ENCODE measurements at regions not wholly inside any gene's neighbourhood (a gene's known extent, or its start where the extent isn't known, plus 50 kb on each side); places are given as distances from the start of the nearest gene placed in this dataset.

- intact Hi-C loops (cut with micrococcal nuclease) = no loop called here
- no peak overlapping the region for H3K27ac Mint-ChIP-seq
- H3K27me3 Mint-ChIP-seq = no peaks in the 10 kb centered on the region
- H3K4me1 Mint-ChIP-seq (ENCODE audit: low read depth) = no peaks in the 10 kb centered on the region
- ChIA-PET CTCF (no interaction called here), POLR2A (no interaction called here)
- peaks cover 2% of the 10 kb centered on the region for H3K9me3 Mint-ChIP-seq
- TF ChIP-seq CTCF (IDR thresholded peaks at IDR 0.05) = no peak
- no peaks in the 10 kb centered on the region for H3K36me3 Mint-ChIP-seq (ENCODE audit: low read depth)
- H3K4me3 Mint-ChIP-seq = no peak overlapping the region
- DNase-seq = no peak
- no peak for ATAC-seq
These were observed 165.5 kb downstream of the MDFIC start for GRCh38 chr7:115087437-115087836.

GRCh38 chr7:115086146-115086841 is 164.4 kb downstream of the MDFIC start:
- intact Hi-C loops (cut with micrococcal nuclease) = no loop called here
- ATAC-seq (no peak), DNase-seq (no peak)
- POLR2A ChIA-PET = no interaction called here
- Mint-ChIP-seq H3K36me3 (ENCODE audit: low read depth) (no peaks in the 10 kb centered on the region), H3K4me1 (ENCODE audit: low read depth) (no peaks in the 10 kb centered on the region), H3K27ac (no peak overlapping the region), H3K27me3 (no peaks in the 10 kb centered on the region), H3K9me3 (peaks cover 2% of the 10 kb centered on the region), H3K4me3 (no peak overlapping the region)
- no peak for TF ChIP-seq CTCF (IDR thresholded peaks at IDR 0.05)
- CTCF ChIA-PET = no interaction called here

GRCh38 chr7:115085421-115085820 is 163.5 kb downstream of the MDFIC start:
- H3K36me3 Mint-ChIP-seq (ENCODE audit: low read depth) = no peaks in the 10 kb centered on the region
- H3K4me1 Mint-ChIP-seq (ENCODE audit: low read depth) = no peaks in the 10 kb centered on the region
- TF ChIP-seq CTCF (IDR thresholded peaks at IDR 0.05) = no peak
- no peak for DNase-seq
- no peaks in the 10 kb centered on the region for H3K27me3 Mint-ChIP-seq
- no peak overlapping the region for H3K4me3 Mint-ChIP-seq
- H3K27ac Mint-ChIP-seq = no peak overlapping the region
- no peak for ATAC-seq
- ChIA-PET CTCF (no interaction called here), POLR2A (no interaction called here)
- intact Hi-C loops (cut with micrococcal nuclease) = no loop called here
- peaks cover 2% of the 10 kb centered on the region for H3K9me3 Mint-ChIP-seq

- no peak overlapping the region for H3K27ac Mint-ChIP-seq
- no peaks in the 10 kb centered on the region for H3K4me1 Mint-ChIP-seq (ENCODE audit: low read depth)
- H3K27me3 Mint-ChIP-seq = no peaks in the 10 kb centered on the region
- no peak for TF ChIP-seq CTCF (IDR thresholded peaks at IDR 0.05)
- CTCF ChIA-PET = no interaction called here
- no peaks in the 10 kb centered on the region for H3K36me3 Mint-ChIP-seq (ENCODE audit: low read depth)
- POLR2A ChIA-PET = no interaction called here
- no peak for ATAC-seq
- intact Hi-C loops (cut with micrococcal nuclease) = no loop called here
- no peak overlapping the region for H3K4me3 Mint-ChIP-seq
- no peak for DNase-seq
- H3K9me3 Mint-ChIP-seq = peaks cover 2% of the 10 kb centered on the region
These were observed 162.0 kb downstream of the MDFIC start for GRCh38 chr7:115083935-115084334.

GRCh38 chr7:115081772-115082171 is 159.9 kb downstream of the MDFIC start:
- no peak overlapping the region for H3K27ac Mint-ChIP-seq
- no peaks in the 10 kb centered on the region for H3K27me3 Mint-ChIP-seq
- no peaks in the 10 kb centered on the region for H3K4me1 Mint-ChIP-seq (ENCODE audit: low read depth)
- CTCF ChIA-PET = no interaction called here
- POLR2A ChIA-PET = no interaction called here
- peaks cover 2% of the 10 kb centered on the region for H3K9me3 Mint-ChIP-seq
- H3K36me3 Mint-ChIP-seq (ENCODE audit: low read depth) = no peaks in the 10 kb centered on the region
- ATAC-seq (no peak), DNase-seq (no peak)
- TF ChIP-seq CTCF (IDR thresholded peaks at IDR 0.05) = no peak
- intact Hi-C loops (cut with micrococcal nuclease) = no loop called here
- H3K4me3 Mint-ChIP-seq = no peak overlapping the region
